Mucosa of descending colon (tissue), 3 donors: ENCODE measurements at regions not wholly inside any gene's neighbourhood (a gene's known extent, or its start where the extent isn't known, plus 50 kb on each side); places are given as distances from the start of the nearest gene placed in this dataset.

Experiments used
- ATAC-seq: fragments of 200-7000 bp; cut with Tn5 transposase; one replicate; pipeline ENCODE4 v1.9.1; 2020; ENCODE audit warnings: mild to moderate bottlenecking, moderate library complexity
- DNase-seq, 3 donors: peaks; one replicate each; pipeline ENCODE4 v3.0.0-alpha.2; 2020
- H3K36me3 ChIP-seq: fragments of 200-600 bp; one replicate; pipeline ENCODE4 v1.8.0; 2021; ENCODE audit warnings: low read depth, mild to moderate bottlenecking
- H3K4me1 ChIP-seq: fragments of 200-600 bp; one replicate; pipeline ENCODE4 v1.8.0; 2021; ENCODE audit warnings: low read depth, mild to moderate bottlenecking
- H3K4me3 ChIP-seq: fragments of 200-600 bp; one replicate; pipeline ENCODE4 v1.8.0; 2021; ENCODE audit warnings: mild to moderate bottlenecking
- H3K9me3 ChIP-seq: fragments of 200-600 bp; one replicate; pipeline ENCODE4 v1.8.0; 2021; ENCODE audit warnings: mild to moderate bottlenecking
- CTCF ChIP-seq: fragments of 200-600 bp; IDR thresholded peaks from one replicate; pipeline ENCODE4 v1.8.0; 2022; ENCODE audit warnings: antibody characterized with exemption, mild to moderate bottlenecking
- intact Hi-C, 2 donors: fragments of 100-400 bp; cut with DNase I in 1 of 2; cut with micrococcal nuclease in 1 of 2; formaldehyde crosslinking; loops; one replicate each; pipeline versions ENCODE4 v1.11.0 to v1.11.1; 2022; cut with DNase I, micrococcal nuclease
- donor health status: DM: no; HTN: no; CAD: no; lungs with moderate emphysema.
- donor health status: DM: no; HTN: no; CAD: no.
- donor health status: DM: no; HTN: yes; CAD: no.

GRCh38 chr20:59376109-59376841 lies 75.9 kb downstream of the EDN3 start:
- no peaks in the 10 kb centered on the region for H3K4me1 ChIP-seq
- no peaks in the 10 kb centered on the region for H3K9me3 ChIP-seq
- DNase-seq (no peak), ATAC-seq (no peak)
- intact Hi-C loops = no loop called here
- no peaks in the 10 kb centered on the region for H3K36me3 ChIP-seq
- TF ChIP-seq CTCF = no peak
- no peak overlapping the region for H3K4me3 ChIP-seq

GRCh38 chr20:59376998-59377397 lies 76.6 kb downstream of the EDN3 start:
- Histone ChIP-seq H3K4me3 (no peak overlapping the region), H3K9me3 (no peaks in the 10 kb centered on the region), H3K36me3 (no peaks in the 10 kb centered on the region), H3K4me1 (no peaks in the 10 kb centered on the region)
- intact Hi-C loops = no loop called here
- no peak for TF ChIP-seq CTCF
- DNase-seq (no peak), ATAC-seq (no peak)

GRCh38 chr20:59377842-59378241 lies 77.4 kb downstream of the EDN3 start:
- ATAC-seq (no peak), DNase-seq (no peak)
- no peak overlapping the region for H3K4me3 ChIP-seq
- no peak for TF ChIP-seq CTCF
- no peaks in the 10 kb centered on the region for H3K9me3 ChIP-seq
- H3K4me1 ChIP-seq = no peaks in the 10 kb centered on the region
- intact Hi-C loops = no loop called here
- no peaks in the 10 kb centered on the region for H3K36me3 ChIP-seq

GRCh38 chr20:59378396-59378795 lies 78.0 kb downstream of the EDN3 start:
- ATAC-seq = no peak
- H3K9me3 ChIP-seq = no peaks in the 10 kb centered on the region
- H3K36me3 ChIP-seq = no peaks in the 10 kb centered on the region
- intact Hi-C loops = no loop called here
- no peak for TF ChIP-seq CTCF
- DNase-seq = no peak
- no peaks in the 10 kb centered on the region for H3K4me1 ChIP-seq
- no peak overlapping the region for H3K4me3 ChIP-seq

GRCh38 chr20:59378966-59379365 lies 78.6 kb downstream of the EDN3 start:
- intact Hi-C loops = no loop called here
- DNase-seq = no peak
- Histone ChIP-seq H3K36me3 (no peaks in the 10 kb centered on the region), H3K4me3 (no peak overlapping the region), H3K9me3 (no peaks in the 10 kb centered on the region), H3K4me1 (no peaks in the 10 kb centered on the region)
- no peak for TF ChIP-seq CTCF
- no peak for ATAC-seq

GRCh38 chr20:59381689-59382088 lies 81.3 kb downstream of the EDN3 start:
- Histone ChIP-seq H3K4me1 (no peaks in the 10 kb centered on the region), H3K9me3 (no peaks in the 10 kb centered on the region), H3K36me3 (no peaks in the 10 kb centered on the region), H3K4me3 (no peak overlapping the region)
- no peak for TF ChIP-seq CTCF
- no peak for ATAC-seq
- no peak for DNase-seq
- intact Hi-C loops = no loop called here
